Calu3 (cell line): ENCODE measurements at regions not wholly inside any gene's neighbourhood (a gene's known extent, or its start where the extent isn't known, plus 50 kb on each side); places are given as distances from the start of the nearest gene placed in this dataset.

Source experiments
- BruUV-seq: library from RNA; stranded (reverse); fragments of 400-500 nt; replicated peaks from 2 replicates; lab custom pipeline; 2021; lab: Mats Ljungman, UMichigan
- CTCF ChIA-PET: fragments of 300-600 bp; sonication (Branson Sonifier 250); formaldehyde crosslinking; loops from one replicate; lab custom pipeline; 2022; ENCODE audit warnings: antibody characterized with exemption; lab: Charles Lee
- DNase-seq: peaks from one replicate; pipeline ENCODE4 v3.0.0; 2022
- H3K27ac Mint-ChIP-seq: one replicate; pipeline ENCODE4 v1.8.0; 2022; ENCODE audit warnings: mixed read lengths; ENCODE audit not compliant: unreplicated experiment
- H3K27me3 Mint-ChIP-seq: one replicate; pipeline ENCODE4 v1.8.0; 2022; ENCODE audit warnings: mixed read lengths; ENCODE audit not compliant: unreplicated experiment
- H3K36me3 Mint-ChIP-seq: one replicate; pipeline ENCODE4 v1.8.0; 2022; ENCODE audit warnings: mild to moderate bottlenecking, moderate library complexity, mixed read lengths; ENCODE audit not compliant: insufficient read depth, unreplicated experiment
- H3K4me1 Mint-ChIP-seq: one replicate; pipeline ENCODE4 v1.8.0; 2022; ENCODE audit warnings: mild to moderate bottlenecking, low read depth, mixed read lengths; ENCODE audit not compliant: unreplicated experiment
- H3K4me3 Mint-ChIP-seq: one replicate; pipeline ENCODE4 v1.8.0; 2022; ENCODE audit warnings: mild to moderate bottlenecking, low read depth, moderate library complexity, mixed read lengths; ENCODE audit not compliant: unreplicated experiment
- H3K9me3 Mint-ChIP-seq: one replicate; pipeline ENCODE4 v1.8.0; 2022; ENCODE audit warnings: low read depth, mixed read lengths; ENCODE audit not compliant: unreplicated experiment
- intact Hi-C: fragments of 100-400 bp; cut with micrococcal nuclease; formaldehyde crosslinking; loops from one replicate; pipeline ENCODE4 v1.10.0; 2022; ENCODE audit not compliant: unreplicated experiment
- TF ChIP-seq, protein P1 (sequence below): fragments of 200-600 bp; IDR thresholded peaks from one replicate; pipeline ENCODE4 v1.8.0; 2022; ENCODE audit warnings: antibody characterized with exemption; ENCODE audit not compliant: unreplicated experiment

DNA sequence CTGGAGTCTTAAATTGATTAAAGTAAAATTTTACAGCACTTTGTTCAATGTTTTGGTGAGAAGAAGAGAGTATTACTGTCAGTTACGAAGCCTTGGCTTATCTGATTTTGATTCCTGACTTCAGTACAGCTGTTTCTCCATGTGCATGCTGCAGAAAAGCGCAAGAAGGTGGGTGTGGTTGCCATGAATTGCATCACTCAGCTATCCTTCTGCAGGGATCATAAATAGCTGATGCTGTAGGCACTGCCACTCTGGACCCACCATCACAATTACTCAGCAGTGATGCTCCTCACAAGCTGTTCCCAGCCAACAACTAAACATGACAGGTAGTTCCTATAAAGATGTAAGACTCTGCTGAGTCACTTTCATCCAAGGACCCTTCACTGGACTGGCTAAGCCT is 321.2 kb downstream of the IRS2 start:
- Mint-ChIP-seq H3K27me3 (no peaks in the 10 kb centered on the region), H3K27ac (no peak overlapping the region), H3K36me3 (no peaks in the 10 kb centered on the region), H3K9me3 (no peaks in the 10 kb centered on the region), H3K4me1 (no peaks in the 10 kb centered on the region), H3K4me3 (no peak overlapping the region)
- BruUV-seq = no TSS peak
- no peak for DNase-seq
- intact Hi-C loops = no loop called here
- TF ChIP-seq, protein P1, sequence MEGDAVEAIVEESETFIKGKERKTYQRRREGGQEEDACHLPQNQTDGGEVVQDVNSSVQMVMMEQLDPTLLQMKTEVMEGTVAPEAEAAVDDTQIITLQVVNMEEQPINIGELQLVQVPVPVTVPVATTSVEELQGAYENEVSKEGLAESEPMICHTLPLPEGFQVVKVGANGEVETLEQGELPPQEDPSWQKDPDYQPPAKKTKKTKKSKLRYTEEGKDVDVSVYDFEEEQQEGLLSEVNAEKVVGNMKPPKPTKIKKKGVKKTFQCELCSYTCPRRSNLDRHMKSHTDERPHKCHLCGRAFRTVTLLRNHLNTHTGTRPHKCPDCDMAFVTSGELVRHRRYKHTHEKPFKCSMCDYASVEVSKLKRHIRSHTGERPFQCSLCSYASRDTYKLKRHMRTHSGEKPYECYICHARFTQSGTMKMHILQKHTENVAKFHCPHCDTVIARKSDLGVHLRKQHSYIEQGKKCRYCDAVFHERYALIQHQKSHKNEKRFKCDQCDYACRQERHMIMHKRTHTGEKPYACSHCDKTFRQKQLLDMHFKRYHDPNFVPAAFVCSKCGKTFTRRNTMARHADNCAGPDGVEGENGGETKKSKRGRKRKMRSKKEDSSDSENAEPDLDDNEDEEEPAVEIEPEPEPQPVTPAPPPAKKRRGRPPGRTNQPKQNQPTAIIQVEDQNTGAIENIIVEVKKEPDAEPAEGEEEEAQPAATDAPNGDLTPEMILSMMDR = no peak
- CTCF ChIA-PET = no interaction called here

DNA sequence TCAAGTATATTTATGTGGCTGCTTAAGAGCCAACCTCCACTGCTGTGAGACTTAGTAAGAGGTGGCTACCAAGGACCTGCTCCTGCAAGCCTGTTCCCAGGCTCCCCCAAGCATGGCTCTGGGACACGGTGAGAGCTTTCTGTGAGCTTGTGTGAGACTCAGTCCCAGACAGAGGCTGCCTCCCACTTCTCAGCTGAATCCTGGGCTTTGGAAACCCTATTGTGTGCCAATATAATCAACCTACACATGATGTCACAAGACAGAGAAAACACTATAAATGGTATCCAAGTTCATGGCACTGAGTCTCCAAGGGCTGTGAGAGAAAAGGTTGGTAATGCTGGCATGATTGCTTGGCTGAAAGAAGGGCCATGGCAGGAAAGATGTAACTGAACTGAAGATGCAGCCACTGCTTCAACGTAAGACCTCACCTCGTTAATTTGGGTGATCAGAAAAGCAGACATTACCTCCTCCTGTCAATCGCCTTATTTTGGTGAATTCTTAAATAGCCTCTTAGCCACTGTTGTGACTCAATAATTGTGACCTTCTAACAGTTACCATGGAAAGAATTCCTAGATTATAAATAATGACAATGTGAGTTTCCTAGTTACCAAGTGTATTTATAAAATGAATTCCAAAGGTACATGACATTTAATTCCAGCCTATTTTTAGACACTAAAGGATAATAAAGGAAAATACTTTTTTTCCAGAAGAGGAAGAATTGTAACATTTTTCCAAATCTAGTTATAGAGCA is 332.0 kb downstream of the IRS2 start:
- H3K27ac Mint-ChIP-seq = no peak overlapping the region
- no TSS peak for BruUV-seq
- H3K9me3 Mint-ChIP-seq = no peaks in the 10 kb centered on the region
- CTCF ChIA-PET = no interaction called here
- DNase-seq = no peak
- no peaks in the 10 kb centered on the region for H3K27me3 Mint-ChIP-seq
- intact Hi-C loops = no loop called here
- no peak overlapping the region for H3K4me3 Mint-ChIP-seq
- H3K36me3 Mint-ChIP-seq = no peaks in the 10 kb centered on the region
- TF ChIP-seq, protein P1 = no peak
- no peaks in the 10 kb centered on the region for H3K4me1 Mint-ChIP-seq

DNA sequence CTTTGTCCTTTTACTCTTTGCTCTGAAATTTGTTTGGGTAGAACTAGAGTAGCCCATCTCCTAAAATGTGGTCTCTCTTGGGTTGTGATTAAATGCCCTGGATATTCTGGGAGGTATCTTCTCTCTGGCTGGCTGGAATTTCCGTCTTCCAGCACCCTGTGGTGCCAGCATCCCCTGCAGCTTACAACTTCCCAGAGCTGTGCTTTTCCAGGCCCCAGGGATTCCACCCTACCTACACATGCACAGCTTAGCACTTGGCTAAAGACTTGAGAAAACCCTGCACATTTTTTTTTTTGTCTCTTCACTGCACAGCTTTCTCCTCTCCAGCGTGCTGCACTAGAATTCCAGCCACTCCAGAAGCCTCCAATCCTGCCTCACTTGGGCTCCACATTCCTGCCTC is 334.7 kb downstream of the IRS2 start:
- Mint-ChIP-seq H3K27ac (no peak overlapping the region), H3K36me3 (no peaks in the 10 kb centered on the region), H3K4me3 (no peak overlapping the region), H3K4me1 (no peaks in the 10 kb centered on the region), H3K9me3 (no peaks in the 10 kb centered on the region), H3K27me3 (no peaks in the 10 kb centered on the region)
- BruUV-seq = no TSS peak
- intact Hi-C loops = no loop called here
- TF ChIP-seq, protein P1 = no peak
- DNase-seq = no peak
- CTCF ChIA-PET = no interaction called here

DNA sequence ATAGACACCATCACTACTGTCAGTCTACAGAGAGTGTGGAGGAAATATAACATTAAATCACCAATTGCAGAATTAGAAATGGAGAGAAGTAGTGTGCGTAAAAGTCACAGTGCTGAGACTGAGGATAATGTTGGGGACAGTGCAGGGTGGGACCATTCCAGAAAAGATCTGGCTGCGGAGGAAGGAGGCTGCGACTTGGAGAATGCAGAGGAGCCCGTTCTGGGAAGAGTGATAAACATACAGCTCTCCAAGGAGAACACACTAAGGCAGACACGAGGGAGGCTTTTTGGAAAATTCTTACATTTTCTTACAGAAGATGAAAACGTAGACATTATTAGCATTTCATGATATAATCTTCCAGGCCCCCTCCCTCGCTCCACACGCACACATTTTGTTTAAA is 337.8 kb downstream of the IRS2 start:
- no TSS peak for BruUV-seq
- CTCF ChIA-PET = no interaction called here
- no peaks in the 10 kb centered on the region for H3K27me3 Mint-ChIP-seq
- DNase-seq = no peak
- TF ChIP-seq, protein P1 = no peak
- no peak overlapping the region for H3K4me3 Mint-ChIP-seq
- peaks cover 3% of the 10 kb centered on the region for H3K9me3 Mint-ChIP-seq
- no peaks in the 10 kb centered on the region for H3K36me3 Mint-ChIP-seq
- no peak overlapping the region for H3K27ac Mint-ChIP-seq
- no peaks in the 10 kb centered on the region for H3K4me1 Mint-ChIP-seq
- intact Hi-C loops = no loop called here
